Fibroblast of lung (primary cell): ENCODE measurements at regions not wholly inside any gene's neighbourhood (a gene's known extent, or its start where the extent isn't known, plus 50 kb on each side); places are given as distances from the start of the nearest gene placed in this dataset.

ENCODE experiments used
- DNase-seq, 2 donors: peaks; one replicate each; pipeline versions ENCODE4 v3.0.0 to v3.0.0-alpha.2; 2010; ENCODE audit warnings: low read depth in 2 of 2
- H2AFZ ChIP-seq: 2 replicates; pipeline ENCODE4 v1.5.1; 2012; ENCODE audit warnings: low read length, control low read depth, inconsistent platforms
- H3K27ac ChIP-seq: 2 replicates; pipeline ENCODE4 v1.5.1; 2011; ENCODE audit warnings: low read length, control low read depth; ENCODE audit not compliant: insufficient read depth
- H3K27me3 ChIP-seq: 2 replicates; pipeline ENCODE4 v1.5.1; 2011; ENCODE audit warnings: mild to moderate bottlenecking, low read length; ENCODE audit not compliant: control insufficient read depth, insufficient read depth
- H3K36me3 ChIP-seq: 2 replicates; pipeline ENCODE4 v1.5.1; 2011; ENCODE audit warnings: low read length; ENCODE audit not compliant: control insufficient read depth, insufficient read depth
- H3K4me1 ChIP-seq: 2 replicates; pipeline ENCODE4 v1.5.1; 2011; ENCODE audit warnings: low read length; ENCODE audit not compliant: control insufficient read depth, insufficient read depth; ENCODE audit errors: extremely low read depth
- H3K4me2 ChIP-seq: 2 replicates; pipeline ENCODE4 v1.5.1; 2011; ENCODE audit warnings: low read length, control low read depth; ENCODE audit not compliant: insufficient read depth; ENCODE audit errors: extremely low read depth
- H3K4me3 ChIP-seq, 4 experiments: fragments of 200-600 bp in 1 of 4; sonication (generic) in 1 of 4; replicated peaks in 1 of 4; 2 replicates each; pipeline ENCODE4 v1.5.1; 2011 to 2016; ENCODE audit warnings: low read length in 4 of 4, low read depth in 3 of 4, mild to moderate bottlenecking in 3 of 4, control low read depth in 2 of 4, inconsistent platforms in 1 of 4, mixed read lengths in 1 of 4; ENCODE audit not compliant: insufficient read depth in 1 of 4; ENCODE audit errors: control extremely low read depth in 1 of 4
- H3K79me2 ChIP-seq: 2 replicates; pipeline ENCODE4 v1.5.1; 2012; ENCODE audit warnings: mild to moderate bottlenecking, low read length, inconsistent platforms; ENCODE audit not compliant: control insufficient read depth, insufficient read depth
- H3K9ac ChIP-seq: 2 replicates; pipeline ENCODE4 v1.5.1; 2011; ENCODE audit warnings: mild to moderate bottlenecking, low read length, control low read depth; ENCODE audit not compliant: insufficient read depth
- H3K9me3 ChIP-seq: 2 replicates; pipeline ENCODE4 v1.5.1; 2012; ENCODE audit warnings: low read depth, low read length; ENCODE audit not compliant: control insufficient read depth, insufficient read depth
- H4K20me1 ChIP-seq: 2 replicates; pipeline ENCODE4 v1.5.1; 2011; ENCODE audit warnings: low read length; ENCODE audit not compliant: control insufficient read depth, insufficient read depth; ENCODE audit errors: extremely low read depth
- EZH2 ChIP-seq: IDR thresholded peaks from 2 replicates; pipeline ENCODE4 v1.5.1; 2012; ENCODE audit warnings: low read length, control low read depth, mild to moderate bottlenecking; ENCODE audit errors: missing control alignments
- TF ChIP-seq, protein P1 (sequence below), 2 donors: IDR thresholded peaks in 1 of 2; conservative IDR thresholded peaks in 1 of 2; 1 replicate in 1 of 2; 2 replicates in 1 of 2; pipeline ENCODE4 v1.5.1; 2011 to 2012; ENCODE audit warnings: low read length in 2 of 2, control low read depth in 1 of 2, inconsistent platforms in 1 of 2, low read depth in 1 of 2, mild to moderate bottlenecking in 1 of 2

GRCh38 chr10:14408139-14408538, 77.4 kb upstream of the FRMD4A start:
- no peak overlapping the region for H3K4me3 ChIP-seq
- H3K27ac ChIP-seq: no peak overlapping the region
- no peak overlapping the region for H3K9ac ChIP-seq
- H4K20me1 ChIP-seq: no peaks in the 10 kb centered on the region
- no peaks in the 10 kb centered on the region for H3K79me2 ChIP-seq
- no peak overlapping the region for H2AFZ ChIP-seq
- peaks cover 13% of the 10 kb centered on the region for H3K4me1 ChIP-seq
- no peak overlapping the region for H3K4me2 ChIP-seq
- no peaks in the 10 kb centered on the region for H3K27me3 ChIP-seq
- H3K9me3 ChIP-seq: no peaks in the 10 kb centered on the region
- TF ChIP-seq EZH2: no peak
- H3K36me3 ChIP-seq: no peaks in the 10 kb centered on the region
- DNase-seq: no peak

- Histone ChIP-seq H3K36me3 (no peaks in the 10 kb centered on the region), H3K79me2 (no peaks in the 10 kb centered on the region), H3K4me2 (no peak overlapping the region), H3K27me3 (no peaks in the 10 kb centered on the region), H3K9ac (no peak overlapping the region), H3K9me3 (no peaks in the 10 kb centered on the region), H4K20me1 (no peaks in the 10 kb centered on the region), H3K4me3 (no peak overlapping the region), H2AFZ (no peak overlapping the region), H3K27ac (no peak overlapping the region), H3K4me1 (peaks cover 13% of the 10 kb centered on the region)
- DNase-seq: peak in 1 of 2 donors; percentile 80
- no peak for TF ChIP-seq EZH2
- TF ChIP-seq, protein P1, sequence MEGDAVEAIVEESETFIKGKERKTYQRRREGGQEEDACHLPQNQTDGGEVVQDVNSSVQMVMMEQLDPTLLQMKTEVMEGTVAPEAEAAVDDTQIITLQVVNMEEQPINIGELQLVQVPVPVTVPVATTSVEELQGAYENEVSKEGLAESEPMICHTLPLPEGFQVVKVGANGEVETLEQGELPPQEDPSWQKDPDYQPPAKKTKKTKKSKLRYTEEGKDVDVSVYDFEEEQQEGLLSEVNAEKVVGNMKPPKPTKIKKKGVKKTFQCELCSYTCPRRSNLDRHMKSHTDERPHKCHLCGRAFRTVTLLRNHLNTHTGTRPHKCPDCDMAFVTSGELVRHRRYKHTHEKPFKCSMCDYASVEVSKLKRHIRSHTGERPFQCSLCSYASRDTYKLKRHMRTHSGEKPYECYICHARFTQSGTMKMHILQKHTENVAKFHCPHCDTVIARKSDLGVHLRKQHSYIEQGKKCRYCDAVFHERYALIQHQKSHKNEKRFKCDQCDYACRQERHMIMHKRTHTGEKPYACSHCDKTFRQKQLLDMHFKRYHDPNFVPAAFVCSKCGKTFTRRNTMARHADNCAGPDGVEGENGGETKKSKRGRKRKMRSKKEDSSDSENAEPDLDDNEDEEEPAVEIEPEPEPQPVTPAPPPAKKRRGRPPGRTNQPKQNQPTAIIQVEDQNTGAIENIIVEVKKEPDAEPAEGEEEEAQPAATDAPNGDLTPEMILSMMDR (conservative IDR thresholded peaks at IDR 0.05 in 1 of 2, IDR thresholded peaks at IDR 0.05 in 1 of 2; ENCODE audit: low read depth in 1 of 2, low read length in 2 of 2): no peak
These were observed 76.8 kb upstream of the FRMD4A start for GRCh38 chr10:14407567-14407966.

GRCh38 chr10:14405076-14406065, 74.6 kb upstream of the FRMD4A start:
- H3K4me1 ChIP-seq: peaks cover 13% of the 10 kb centered on the region
- no peaks in the 10 kb centered on the region for H3K9me3 ChIP-seq
- no peak for TF ChIP-seq EZH2
- peak; percentile 79 to 99 for DNase-seq
- H2AFZ ChIP-seq: no peak overlapping the region
- no peaks in the 10 kb centered on the region for H4K20me1 ChIP-seq
- H3K36me3 ChIP-seq: no peaks in the 10 kb centered on the region
- H3K79me2 ChIP-seq: no peaks in the 10 kb centered on the region
- peak overlapping the region; percentile 33 for H3K4me2 ChIP-seq
- H3K27ac ChIP-seq: peak overlapping the region; percentile 85
- H3K9ac ChIP-seq: peak overlapping the region; percentile 4
- H3K27me3 ChIP-seq: no peaks in the 10 kb centered on the region
- H3K4me3 ChIP-seq: no peak overlapping the region
